ENCODE measurements at regions not wholly inside any gene's neighbourhood (a gene's known extent, or its start where the extent isn't known, plus 50 kb on each side); places are given as distances from the start of the nearest gene placed in this dataset.
"Not testable (repeated sequence)": the region's sequence is repeated elsewhere in the genome, so short reads cannot be mapped to it uniquely, and the experiment has no call there.

- Histone ChIP-seq H3K4me3 (no peak overlapping the region), H3K36me3 (no peaks in the 10 kb centered on the region), H3K9me3 (no peaks in the 10 kb centered on the region), H3K27ac (no peak overlapping the region), H3K27me3 (ENCODE audit: low read depth) (no peaks in the 10 kb centered on the region), H3K4me1 (peaks cover 12% of the 10 kb centered on the region)
- TF ChIP-seq CTCF (IDR thresholded peaks at IDR 0.05) = no peak
- DNase-seq (no peak), ATAC-seq (no peak)
- intact Hi-C loops (cut with DNase I) = no loop called here
Observed at GRCh38 chr16:85228970-85229430, 116.7 kb upstream of the CIBAR2 start.

GRCh38 chr16:85229869-85230462, 117.7 kb upstream of the CIBAR2 start:
- TF ChIP-seq CTCF (IDR thresholded peaks at IDR 0.05) = no peak
- no peak for DNase-seq
- intact Hi-C loops (cut with DNase I) = no loop called here
- H3K9me3 ChIP-seq = no peaks in the 10 kb centered on the region
- H3K27ac ChIP-seq = no peak overlapping the region
- H3K4me3 ChIP-seq = no peak overlapping the region
- peaks cover 5% of the 10 kb centered on the region for H3K27me3 ChIP-seq (ENCODE audit: low read depth)
- peaks cover 21% of the 10 kb centered on the region for H3K4me1 ChIP-seq
- no peaks in the 10 kb centered on the region for H3K36me3 ChIP-seq
- no peak for ATAC-seq

- peaks cover 23% of the 10 kb centered on the region for H3K4me1 ChIP-seq
- H3K36me3 ChIP-seq = not testable (repeated sequence)
Observed at GRCh38 chr16:85230764-85231383, 118.6 kb upstream of the CIBAR2 start.

GRCh38 chr16:85231959-85232358, 119.7 kb upstream of the CIBAR2 start:
- Histone ChIP-seq H3K9me3 (no peaks in the 10 kb centered on the region), H3K36me3 (no peaks in the 10 kb centered on the region), H3K4me3 (no peak overlapping the region), H3K27ac (no peak overlapping the region), H3K27me3 (ENCODE audit: low read depth) (peaks cover 23% of the 10 kb centered on the region), H3K4me1 (peaks cover 30% of the 10 kb centered on the region)
- no peak for DNase-seq
- no peak for ATAC-seq
- intact Hi-C loops (cut with DNase I) = no loop called here
- TF ChIP-seq CTCF (IDR thresholded peaks at IDR 0.05) = no peak

More at GRCh38 chr16:85230764-85231383, 118.6 kb upstream of the CIBAR2 start:
- H3K9me3 ChIP-seq; H3K4me3 ChIP-seq; intact Hi-C loops (cut with DNase I); DNase-seq; H3K27ac ChIP-seq; ATAC-seq: not testable (repeated sequence)
- H3K27me3 ChIP-seq (ENCODE audit: low read depth) = peaks cover 12% of the 10 kb centered on the region

GRCh38 chr16:85232369-85233142, 120.3 kb upstream of the CIBAR2 start:
- no peak for DNase-seq
- no peak for ATAC-seq
- intact Hi-C loops (cut with DNase I) = no loop called here
- TF ChIP-seq CTCF (IDR thresholded peaks at IDR 0.05) = no peak
- Histone ChIP-seq H3K9me3 (no peaks in the 10 kb centered on the region), H3K27ac (no peak overlapping the region), H3K36me3 (no peaks in the 10 kb centered on the region), H3K4me1 (peaks cover 33% of the 10 kb centered on the region), H3K4me3 (no peak overlapping the region), H3K27me3 (ENCODE audit: low read depth) (peaks cover 28% of the 10 kb centered on the region)

- Histone ChIP-seq H3K9me3 (no peaks in the 10 kb centered on the region), H3K36me3 (no peaks in the 10 kb centered on the region), H3K27ac (no peak overlapping the region), H3K27me3 (ENCODE audit: low read depth) (peaks cover 38% of the 10 kb centered on the region), H3K4me3 (no peak overlapping the region), H3K4me1 (peaks cover 38% of the 10 kb centered on the region)
- TF ChIP-seq CTCF (IDR thresholded peaks at IDR 0.05) = no peak
- ATAC-seq (no peak), DNase-seq (no peak)
- intact Hi-C loops (cut with DNase I) = no loop called here
Observed at GRCh38 chr16:85233516-85233915, 121.2 kb upstream of the CIBAR2 start.

All from lower lobe of right lung (tissue), 2 donors.